PC-9 (cell line): ENCODE measurements at regions not wholly inside any gene's neighbourhood (a gene's known extent, or its start where the extent isn't known, plus 50 kb on each side); places are given as distances from the start of the nearest gene placed in this dataset.

Experiments used
- BruUV-seq: library from RNA; stranded (reverse); fragments of 400-500 nt; replicated peaks from 2 replicates; lab custom pipeline; 2021; lab: Mats Ljungman, UMichigan
- CTCF ChIA-PET: fragments of 300-600 bp; sonication (Branson Sonifier 250); formaldehyde crosslinking; loops from one replicate; lab custom pipeline; 2022; ENCODE audit warnings: antibody characterized with exemption; lab: Charles Lee
- POLR2A ChIA-PET: fragments of 300-600 bp; sonication (Branson Sonifier 250); formaldehyde crosslinking; loops from one replicate; lab custom pipeline; 2022; ENCODE audit warnings: antibody characterized with exemption; ENCODE audit not compliant: unreplicated experiment; lab: Charles Lee
- DNase-seq, 2 experiments: peaks; one replicate each; pipeline versions ENCODE4 v3.0.0 to v3.0.0-alpha.2; 2015 to 2022; ENCODE audit warnings: mixed read lengths in 1 of 2
- H2AFZ ChIP-seq: fragments of 200-600 bp; sonication (generic); 2 replicates; pipeline ENCODE4 v1.8.1; 2017; ENCODE audit warnings: antibody characterized with exemption
- H3F3A ChIP-seq: fragments of 200-600 bp; sonication (generic); 2 replicates; pipeline ENCODE4 v1.8.1; 2017; ENCODE audit warnings: antibody characterized with exemption, mild to moderate bottlenecking, low read depth; ENCODE audit not compliant: insufficient read depth
- H3K27ac ChIP-seq: fragments of 200-600 bp; sonication (generic); 2 replicates; pipeline ENCODE4 v1.6.1; 2016; ENCODE audit warnings: mixed run types
- H3K27me3 ChIP-seq: fragments of 200-600 bp; sonication (generic); 2 replicates; pipeline ENCODE4 v1.6.1; 2016; ENCODE audit warnings: low read depth, mixed run types; ENCODE audit not compliant: insufficient read depth
- H3K36me3 ChIP-seq: fragments of 200-600 bp; sonication (generic); 2 replicates; pipeline ENCODE4 v1.6.1; 2016; ENCODE audit warnings: low read depth, mixed run types
- H3K4me1 ChIP-seq: fragments of 200-600 bp; sonication (generic); replicated peaks from 2 replicates; pipeline ENCODE4 v1.6.1; 2016; ENCODE audit warnings: mixed run types; ENCODE audit not compliant: insufficient read depth
- H3K4me2 ChIP-seq: fragments of 200-600 bp; sonication (generic); 2 replicates; pipeline ENCODE4 v1.6.1; 2017; ENCODE audit warnings: mixed run types
- H3K4me3 ChIP-seq: fragments of 200-600 bp; sonication (generic); 2 replicates; pipeline ENCODE4 v1.6.1; 2016; ENCODE audit warnings: mixed run types
- H3K79me2 ChIP-seq: fragments of 200-600 bp; sonication (generic); 2 replicates; pipeline ENCODE4 v1.6.1; 2017; ENCODE audit warnings: low read depth, mixed run types
- H3K9me2 ChIP-seq: fragments of 200-600 bp; sonication (generic); 2 replicates; pipeline ENCODE4 v1.8.1; 2017; ENCODE audit warnings: mild to moderate bottlenecking; ENCODE audit not compliant: insufficient read depth
- H3K9me3 ChIP-seq: fragments of 200-600 bp; sonication (generic); 2 replicates; pipeline ENCODE4 v1.8.1; 2016; ENCODE audit warnings: low read depth; ENCODE audit not compliant: insufficient read depth
- H4K20me1 ChIP-seq: fragments of 200-600 bp; sonication (generic); 2 replicates; pipeline ENCODE4 v1.8.1; 2017; ENCODE audit not compliant: insufficient read depth
- CTCF ChIP-seq: fragments of 200-600 bp; sonication (generic); conservative IDR thresholded peaks from 2 replicates; pipeline ENCODE4 v1.6.1; 2017; ENCODE audit warnings: mixed run types, antibody characterized with exemption, mild to moderate bottlenecking, moderate library complexity
- EZH2 ChIP-seq: fragments of 200-600 bp; sonication (generic); IDR thresholded peaks from 2 replicates; pipeline ENCODE4 v1.8.0; 2017; ENCODE audit warnings: antibody characterized with exemption, low read depth
- intact Hi-C: fragments of 100-400 bp; cut with micrococcal nuclease; formaldehyde crosslinking; loops from one replicate; pipeline ENCODE4 v1.10.0; 2022; ENCODE audit not compliant: unreplicated experiment

- peak; percentile 39 to 77 for DNase-seq
Measured at GRCh38 chr5:57824047-57824446, 341.4 kb upstream of the ACTBL2 start.

GRCh38 chr5:57822651-57823050 is 340.0 kb upstream of the ACTBL2 start:
- TF ChIP-seq CTCF = no peak
- TF ChIP-seq EZH2 = no peak
- Histone ChIP-seq H3K9me2 (no peaks in the 10 kb centered on the region; the same call in 1 of the 2 replicates), H3K36me3 (0 out of 2 replicates have a peak, but pooled peaks cover 3% of the 10 kb centered on the region), H3K9me3 (peaks cover 42% of the 10 kb centered on the region), H3K4me1 (peaks cover 41% of the 10 kb centered on the region), H3K27me3 (no peaks in the 10 kb centered on the region), H3K4me2 (no peak overlapping the region), H3K79me2 (no peaks in the 10 kb centered on the region), H3K4me3 (no peak overlapping the region), H3F3A (peaks cover 33% of the 10 kb centered on the region), H3K27ac (peak overlapping the region; percentile 97), H2AFZ (no peak overlapping the region), H4K20me1 (no peaks in the 10 kb centered on the region)
- intact Hi-C loops = no loop called here
- BruUV-seq = no TSS peak
- POLR2A ChIA-PET = no interaction called here
- CTCF ChIA-PET = no interaction called here
- no peak for DNase-seq

More at GRCh38 chr5:57824047-57824446, 341.4 kb upstream of the ACTBL2 start:
- peak overlapping the region; percentile 97 for H3K27ac ChIP-seq
- H3K4me1 ChIP-seq = peaks cover 39% of the 10 kb centered on the region
- H3K27me3 ChIP-seq = no peaks in the 10 kb centered on the region
- TF ChIP-seq CTCF (no peak), EZH2 (no peak)
- 0 out of 2 replicates have a peak, but pooled peaks cover 7% of the 10 kb centered on the region for H3K36me3 ChIP-seq
- ChIA-PET POLR2A (interaction anchor here (0.6 to 1.0 kb wide), 2 partner anchors 8 to 255 kb away, joined by 3 read pairs; no protein-coding TSS in a partner anchor), CTCF (no interaction called here)
- BruUV-seq = no TSS peak
- intact Hi-C loops = loop anchor here (2.0 kb wide), 2 partner anchors 173 to 525 kb away; no protein-coding TSS in a partner anchor
- H3K9me3 ChIP-seq = peaks cover 30% of the 10 kb centered on the region
- H2AFZ ChIP-seq = no peak overlapping the region
- no peaks in the 10 kb centered on the region for H3K79me2 ChIP-seq
- no peak overlapping the region for H3K4me3 ChIP-seq
- H4K20me1 ChIP-seq = no peaks in the 10 kb centered on the region
- H3F3A ChIP-seq = peaks cover 33% of the 10 kb centered on the region
- H3K4me2 ChIP-seq = peak overlapping the region; percentile 50
- H3K9me2 ChIP-seq = no peaks in the 10 kb centered on the region; the same call in 1 of the 2 replicates

- CTCF ChIA-PET = no interaction called here
- H3K36me3 ChIP-seq = 0 out of 2 replicates have a peak, but pooled peaks cover 3% of the 10 kb centered on the region
- H3K27me3 ChIP-seq = no peaks in the 10 kb centered on the region
- intact Hi-C loops = no loop called here
- H4K20me1 ChIP-seq = no peaks in the 10 kb centered on the region
- no peak overlapping the region for H2AFZ ChIP-seq
- H3K9me2 ChIP-seq = no peaks in the 10 kb centered on the region
- H3K9me3 ChIP-seq = peaks cover 47% of the 10 kb centered on the region
- no TSS peak for BruUV-seq
- DNase-seq = no peak
- POLR2A ChIA-PET = no interaction called here
- no peak overlapping the region for H3K4me3 ChIP-seq
- no peak overlapping the region for H3K27ac ChIP-seq
- H3K79me2 ChIP-seq = no peaks in the 10 kb centered on the region
- no peak overlapping the region for H3K4me2 ChIP-seq
- H3K4me1 ChIP-seq = peaks cover 28% of the 10 kb centered on the region
- H3F3A ChIP-seq = peaks cover 21% of the 10 kb centered on the region; the same call in 1 of the 2 replicates
- TF ChIP-seq EZH2 (no peak), CTCF (no peak)
Measured at GRCh38 chr5:57818397-57818796, 335.8 kb upstream of the ACTBL2 start.
